Right forelimb (tissue), 1 donor: ENCODE measurements at regions not wholly inside any gene's neighbourhood (a gene's known extent, or its start where the extent isn't known, plus 50 kb on each side); places are given as distances from the start of the nearest gene placed in this dataset.

ENCODE experiments used
- DNase-seq: peaks from one replicate; pipeline ENCODE4 v3.0.0-alpha.2; 2018

GRCh38 chr5:166369807-166370206 is 1921.6 kb upstream of the WWC1 start:
- DNase-seq: no peak

GRCh38 chr5:166370928-166371690 is 1920.3 kb upstream of the WWC1 start:
- no peak for DNase-seq

- DNase-seq: no peak
These were observed 1917.6 kb upstream of the WWC1 start for GRCh38 chr5:166373817-166374216.

- DNase-seq: no peak
These were observed 1913.7 kb upstream of the WWC1 start for GRCh38 chr5:166377756-166378155.

- no peak for DNase-seq
These were observed 1911.9 kb upstream of the WWC1 start for GRCh38 chr5:166379517-166379916.

GRCh38 chr5:166382031-166382430 is 1909.4 kb upstream of the WWC1 start:
- no peak for DNase-seq

GRCh38 chr5:166398131-166398530 is 1893.3 kb upstream of the WWC1 start:
- no peak for DNase-seq

- no peak for DNase-seq
These were observed 1891.7 kb upstream of the WWC1 start for GRCh38 chr5:166399781-166400180.

- DNase-seq: no peak
These were observed 1890.1 kb upstream of the WWC1 start for GRCh38 chr5:166401391-166401790.

- DNase-seq: no peak
These were observed 1879.3 kb upstream of the WWC1 start for GRCh38 chr5:166412191-166412590.

GRCh38 chr5:166427211-166427610 is 1864.2 kb upstream of the WWC1 start:
- DNase-seq: no peak

GRCh38 chr5:166428264-166428803 is 1863.1 kb upstream of the WWC1 start:
- DNase-seq: no peak

GRCh38 chr5:166430491-166431319 is 1860.7 kb upstream of the WWC1 start:
- DNase-seq: no peak

GRCh38 chr5:166431456-166431855 is 1860.0 kb upstream of the WWC1 start:
- DNase-seq: no peak

- no peak for DNase-seq
These were observed 1857.8 kb upstream of the WWC1 start for GRCh38 chr5:166433679-166434078.

GRCh38 chr5:166436872-166437271 is 1854.6 kb upstream of the WWC1 start:
- no peak for DNase-seq

GRCh38 chr5:166486348-166486747 is 1805.1 kb upstream of the WWC1 start:
- no peak for DNase-seq

GRCh38 chr5:166488560-166488959 is 1802.9 kb upstream of the WWC1 start:
- no peak for DNase-seq

GRCh38 chr5:166493040-166493439 is 1798.4 kb upstream of the WWC1 start:
- no peak for DNase-seq

GRCh38 chr5:166493612-166494011 is 1797.8 kb upstream of the WWC1 start:
- DNase-seq: no peak

- DNase-seq: no peak
These were observed 1793.8 kb upstream of the WWC1 start for GRCh38 chr5:166497496-166498104.

- DNase-seq: no peak
These were observed 1791.8 kb upstream of the WWC1 start for GRCh38 chr5:166499447-166500240.

GRCh38 chr5:166503506-166503905 is 1787.9 kb upstream of the WWC1 start:
- no peak for DNase-seq
